ENCODE measurements at regions not wholly inside any gene's neighbourhood (a gene's known extent, or its start where the extent isn't known, plus 50 kb on each side); places are given as distances from the start of the nearest gene placed in this dataset.

DNA sequence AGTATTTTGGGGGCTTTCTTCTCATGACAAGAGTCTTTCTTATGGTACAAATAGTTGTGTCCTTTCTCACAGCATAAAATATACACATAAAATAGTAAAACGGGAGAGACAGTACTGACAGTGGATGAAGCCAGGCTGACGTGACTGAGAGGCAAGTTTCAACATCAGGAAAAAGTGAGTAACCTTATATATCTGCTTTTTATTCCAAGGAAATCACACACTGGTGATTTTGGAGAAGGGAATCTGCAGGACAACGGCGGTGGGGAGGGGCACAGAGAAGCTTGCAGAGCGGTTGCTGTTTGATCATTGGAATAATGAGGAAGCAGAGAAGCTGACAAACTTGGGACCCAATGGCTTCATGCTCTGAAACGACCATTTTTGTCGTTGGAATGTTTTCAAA is 130.6 kb upstream of the ZNF236 start:
- Histone ChIP-seq H3K79me2 (ENCODE audit: low read depth) (no peaks in the 10 kb centered on the region), H3K27me3 (no peaks in the 10 kb centered on the region), H3K4me2 (no peak overlapping the region), H3K4me3 (no peak overlapping the region), H2AFZ (replicated peaks) (no peak overlapping the region), H3K27ac (no peak overlapping the region), H3K36me3 (no peaks in the 10 kb centered on the region), H3K4me1 (peaks cover 19% of the 10 kb centered on the region), H3K9ac (no peak overlapping the region), H3K9me3 (ENCODE audit: low read depth) (no peaks in the 10 kb centered on the region), H3F3A (ENCODE audit: low read depth) (no peaks in the 10 kb centered on the region), H4K20me1 (ENCODE audit: low read depth) (no peaks in the 10 kb centered on the region)
- Mint-ChIP-seq H3K4me3 (no peak overlapping the region), H3K36me3 (no peaks in the 10 kb centered on the region), H3K4me1 (peaks cover 30% of the 10 kb centered on the region), H3K9me3 (no peaks in the 10 kb centered on the region), H3K27ac (no peak overlapping the region), H3K27me3 (ENCODE audit: insufficient read depth, low read depth) (peaks cover 5% of the 10 kb centered on the region)
- TF ChIP-seq EZH2phosphoT487 (IDR thresholded peaks at IDR 0.05) (no peak), EZH2 (IDR thresholded peaks at IDR 0.05) (no peak)
- TF ChIP-seq, protein P1, sequence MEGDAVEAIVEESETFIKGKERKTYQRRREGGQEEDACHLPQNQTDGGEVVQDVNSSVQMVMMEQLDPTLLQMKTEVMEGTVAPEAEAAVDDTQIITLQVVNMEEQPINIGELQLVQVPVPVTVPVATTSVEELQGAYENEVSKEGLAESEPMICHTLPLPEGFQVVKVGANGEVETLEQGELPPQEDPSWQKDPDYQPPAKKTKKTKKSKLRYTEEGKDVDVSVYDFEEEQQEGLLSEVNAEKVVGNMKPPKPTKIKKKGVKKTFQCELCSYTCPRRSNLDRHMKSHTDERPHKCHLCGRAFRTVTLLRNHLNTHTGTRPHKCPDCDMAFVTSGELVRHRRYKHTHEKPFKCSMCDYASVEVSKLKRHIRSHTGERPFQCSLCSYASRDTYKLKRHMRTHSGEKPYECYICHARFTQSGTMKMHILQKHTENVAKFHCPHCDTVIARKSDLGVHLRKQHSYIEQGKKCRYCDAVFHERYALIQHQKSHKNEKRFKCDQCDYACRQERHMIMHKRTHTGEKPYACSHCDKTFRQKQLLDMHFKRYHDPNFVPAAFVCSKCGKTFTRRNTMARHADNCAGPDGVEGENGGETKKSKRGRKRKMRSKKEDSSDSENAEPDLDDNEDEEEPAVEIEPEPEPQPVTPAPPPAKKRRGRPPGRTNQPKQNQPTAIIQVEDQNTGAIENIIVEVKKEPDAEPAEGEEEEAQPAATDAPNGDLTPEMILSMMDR (IDR thresholded peaks at IDR 0.05), result no peak
- no peak for DNase-seq (ENCODE audit: low spot score)

DNA sequence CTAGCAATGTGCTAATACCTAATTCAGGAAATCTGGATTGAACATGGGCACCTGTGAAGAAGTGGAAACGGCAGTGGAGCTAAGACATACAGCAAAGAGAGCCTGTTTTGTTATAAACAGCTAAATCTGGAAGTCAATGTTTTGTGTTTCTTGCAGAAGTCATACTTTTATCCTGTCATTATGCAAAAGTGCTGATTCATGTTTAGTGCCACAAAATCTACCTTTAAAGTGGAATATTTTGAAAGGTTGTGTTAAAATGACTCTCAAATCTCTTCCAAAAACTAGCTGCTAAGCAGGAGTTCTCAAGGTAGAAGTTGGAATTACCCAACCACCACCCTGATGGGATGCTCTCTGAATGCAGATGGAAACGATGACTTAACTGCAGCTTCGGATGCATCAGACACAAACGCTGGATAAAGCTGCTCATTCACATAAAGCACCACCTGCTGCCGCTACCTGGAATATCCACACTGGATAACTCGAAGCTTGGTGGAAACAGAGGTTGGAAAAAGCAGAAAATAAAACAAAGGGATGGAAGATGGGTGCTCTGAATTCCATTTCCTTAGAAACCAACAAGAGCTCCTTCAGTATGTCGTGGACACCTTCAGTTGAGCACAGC is 132.6 kb upstream of the ZNF236 start:
- peaks cover 10% of the 10 kb centered on the region for H3K27me3 Mint-ChIP-seq (ENCODE audit: insufficient read depth, low read depth)
- peaks cover 32% of the 10 kb centered on the region for H3K4me1 Mint-ChIP-seq
- no peak overlapping the region for H3K4me3 ChIP-seq
- DNase-seq (ENCODE audit: low spot score), result peak; percentile 25
- H3K4me1 ChIP-seq, result peaks cover 19% of the 10 kb centered on the region
- H3K9ac ChIP-seq, result no peak overlapping the region
- no peaks in the 10 kb centered on the region for H3K79me2 ChIP-seq (ENCODE audit: low read depth)
- H3K9me3 ChIP-seq (ENCODE audit: low read depth), result no peaks in the 10 kb centered on the region
- H3K27ac ChIP-seq, result no peak overlapping the region
- H4K20me1 ChIP-seq (ENCODE audit: low read depth), result no peaks in the 10 kb centered on the region
- H3K4me2 ChIP-seq, result no peak overlapping the region
- TF ChIP-seq EZH2phosphoT487 (IDR thresholded peaks at IDR 0.05), result no peak
- TF ChIP-seq, protein P1 (IDR thresholded peaks at IDR 0.05), result peak; percentile 20
- H3K36me3 Mint-ChIP-seq, result no peaks in the 10 kb centered on the region
- H2AFZ ChIP-seq (replicated peaks), result no peak overlapping the region
- no peak overlapping the region for H3K27ac Mint-ChIP-seq
- no peaks in the 10 kb centered on the region for H3K9me3 Mint-ChIP-seq
- no peaks in the 10 kb centered on the region for H3F3A ChIP-seq (ENCODE audit: low read depth)
- H3K4me3 Mint-ChIP-seq, result no peak overlapping the region
- no peaks in the 10 kb centered on the region for H3K36me3 ChIP-seq
- no peaks in the 10 kb centered on the region for H3K27me3 ChIP-seq

DNA sequence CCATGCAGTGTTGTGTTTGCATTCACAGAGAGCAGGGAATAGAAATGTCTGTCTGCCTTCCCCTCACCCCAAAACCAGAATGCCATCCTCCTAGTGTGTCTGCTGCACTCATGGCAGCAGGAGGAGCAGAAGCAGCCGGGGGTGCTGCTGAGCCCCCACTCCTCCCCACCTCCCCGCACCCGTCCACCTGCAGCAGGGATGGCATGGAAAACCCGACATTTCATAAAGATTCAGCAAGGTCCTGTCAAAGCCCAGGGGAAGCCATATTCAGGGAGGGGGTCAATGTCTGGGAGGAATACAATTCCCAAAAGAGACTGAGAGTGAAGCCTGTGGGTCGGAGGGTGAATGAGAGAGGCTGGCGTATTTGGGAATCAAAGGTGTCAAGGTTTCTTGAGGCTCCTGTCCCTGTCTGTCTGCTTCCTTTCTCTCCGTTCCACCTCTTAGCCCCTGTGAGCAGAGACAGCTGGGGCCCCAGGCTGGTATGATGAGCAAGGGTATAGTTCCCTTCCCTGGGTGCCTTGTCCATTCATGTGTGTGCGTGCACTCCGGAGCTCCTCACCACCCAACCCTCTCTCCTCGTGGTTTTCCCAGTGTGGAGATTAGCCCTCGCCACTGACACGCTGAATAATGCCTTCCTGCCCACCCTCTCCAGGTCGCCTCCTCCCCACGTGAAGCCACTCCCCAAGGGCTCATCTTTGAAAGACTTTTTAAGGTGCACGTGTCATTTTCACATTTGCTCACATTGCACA is 133.5 kb upstream of the ZNF236 start:
- no peak for TF ChIP-seq EZH2 (IDR thresholded peaks at IDR 0.05)
- TF ChIP-seq, protein P1 (IDR thresholded peaks at IDR 0.05), result no peak
- TF ChIP-seq EZH2phosphoT487 (IDR thresholded peaks at IDR 0.05), result no peak

More for the DNA sequence above, 133.5 kb upstream of the ZNF236 start:
- no peaks in the 10 kb centered on the region for H3K36me3 Mint-ChIP-seq
- H3K27ac ChIP-seq, result no peak overlapping the region
- no peak overlapping the region for H2AFZ ChIP-seq (replicated peaks)
- peak overlapping the region; percentile 78 for H3K27ac Mint-ChIP-seq
- H3K4me3 Mint-ChIP-seq, result no peak overlapping the region
- H3K9me3 Mint-ChIP-seq, result no peaks in the 10 kb centered on the region
- H4K20me1 ChIP-seq (ENCODE audit: low read depth), result no peaks in the 10 kb centered on the region
- H3K4me1 ChIP-seq, result peaks cover 23% of the 10 kb centered on the region
- H3K27me3 ChIP-seq, result no peaks in the 10 kb centered on the region
- H3K9ac ChIP-seq, result no peak overlapping the region
- no peak overlapping the region for H3K4me2 ChIP-seq
- no peak overlapping the region for H3K4me3 ChIP-seq
- peaks cover 10% of the 10 kb centered on the region for H3K27me3 Mint-ChIP-seq (ENCODE audit: insufficient read depth, low read depth)
- H3K4me1 Mint-ChIP-seq, result peaks cover 37% of the 10 kb centered on the region
- no peak for DNase-seq (ENCODE audit: low spot score)
- H3K36me3 ChIP-seq, result no peaks in the 10 kb centered on the region
- no peaks in the 10 kb centered on the region for H3K79me2 ChIP-seq (ENCODE audit: low read depth)
- H3F3A ChIP-seq (ENCODE audit: low read depth), result no peaks in the 10 kb centered on the region
- no peaks in the 10 kb centered on the region for H3K9me3 ChIP-seq (ENCODE audit: low read depth)

Data from neural progenitor cell (in vitro differentiated cells).